HG03439 (cell line): ENCODE measurements at regions not wholly inside any gene's neighbourhood (a gene's known extent, or its start where the extent isn't known, plus 50 kb on each side); places are given as distances from the start of the nearest gene placed in this dataset.

ENCODE experiments used
- ATAC-seq: cut with Tn5 transposase; IDR thresholded peaks from one replicate; pipeline ENCODE4 v1.9.1; 2021; ENCODE audit warnings: mild to moderate bottlenecking, moderate library complexity; ENCODE audit not compliant: unreplicated experiment

- no peak for ATAC-seq
These were observed 140.3 kb upstream of the TCF21 start for GRCh38 chr6:133748628-133749027.

- ATAC-seq = no peak
These were observed 139.5 kb upstream of the TCF21 start for GRCh38 chr6:133749427-133749826.

- ATAC-seq = no peak
These were observed 136.8 kb upstream of the TCF21 start for GRCh38 chr6:133752129-133752528.

GRCh38 chr6:133753756-133754155 is 135.2 kb upstream of the TCF21 start:
- no peak for ATAC-seq

- no peak for ATAC-seq
These were observed 134.6 kb upstream of the TCF21 start for GRCh38 chr6:133754298-133754697.

- ATAC-seq = no peak
These were observed 132.7 kb upstream of the TCF21 start for GRCh38 chr6:133756078-133756695.

- no peak for ATAC-seq
These were observed 131.6 kb upstream of the TCF21 start for GRCh38 chr6:133757335-133757734.

- no peak for ATAC-seq
These were observed 130.0 kb upstream of the TCF21 start for GRCh38 chr6:133758815-133759335.

- no peak for ATAC-seq
These were observed 129.4 kb upstream of the TCF21 start for GRCh38 chr6:133759524-133759923.

- no peak for ATAC-seq
These were observed 127.2 kb upstream of the TCF21 start for GRCh38 chr6:133761706-133762105.

GRCh38 chr6:133764008-133764753 is 124.7 kb upstream of the TCF21 start:
- ATAC-seq = no peak

GRCh38 chr6:133764754-133765208 is 124.1 kb upstream of the TCF21 start:
- ATAC-seq = no peak

- ATAC-seq = no peak
These were observed 121.4 kb upstream of the TCF21 start for GRCh38 chr6:133767357-133767970.

GRCh38 chr6:133768656-133769295 is 120.1 kb upstream of the TCF21 start:
- ATAC-seq = no peak

GRCh38 chr6:133769463-133769862 is 119.5 kb upstream of the TCF21 start:
- no peak for ATAC-seq

- no peak for ATAC-seq
These were observed 116.3 kb upstream of the TCF21 start for GRCh38 chr6:133772567-133772966.

- no peak for ATAC-seq
These were observed 115.1 kb upstream of the TCF21 start for GRCh38 chr6:133773776-133774175.

- ATAC-seq = no peak
These were observed 114.6 kb upstream of the TCF21 start for GRCh38 chr6:133774356-133774755.

- no peak for ATAC-seq
These were observed 110.3 kb upstream of the TCF21 start for GRCh38 chr6:133778414-133779130.

- ATAC-seq = no peak
These were observed 108.8 kb upstream of the TCF21 start for GRCh38 chr6:133779916-133780695.
